MM.1S (cell line): ENCODE measurements at regions not wholly inside any gene's neighbourhood (a gene's known extent, or its start where the extent isn't known, plus 50 kb on each side); places are given as distances from the start of the nearest gene placed in this dataset.

ENCODE experiments used
- EZH2 ChIP-seq: fragments of 300-600 bp; sonication (generic); optimal IDR thresholded peaks from 2 replicates; pipeline ENCODE3; 2017; ENCODE audit warnings: low read depth, mild to moderate bottlenecking, antibody characterized with exemption, low read length, mixed read lengths
- EZH2phosphoT487 ChIP-seq: fragments of 300-600 bp; sonication (generic); IDR thresholded peaks from 2 replicates; pipeline ENCODE4 v1.6.1; 2018; ENCODE audit warnings: antibody characterized with exemption, low read length
- TF ChIP-seq, protein P1 (sequence below): fragments of 300-600 bp; sonication (generic); IDR thresholded peaks from 2 replicates; pipeline ENCODE4 v1.5.1; 2016; ENCODE audit warnings: antibody characterized with exemption, low read length, mixed read lengths

DNA sequence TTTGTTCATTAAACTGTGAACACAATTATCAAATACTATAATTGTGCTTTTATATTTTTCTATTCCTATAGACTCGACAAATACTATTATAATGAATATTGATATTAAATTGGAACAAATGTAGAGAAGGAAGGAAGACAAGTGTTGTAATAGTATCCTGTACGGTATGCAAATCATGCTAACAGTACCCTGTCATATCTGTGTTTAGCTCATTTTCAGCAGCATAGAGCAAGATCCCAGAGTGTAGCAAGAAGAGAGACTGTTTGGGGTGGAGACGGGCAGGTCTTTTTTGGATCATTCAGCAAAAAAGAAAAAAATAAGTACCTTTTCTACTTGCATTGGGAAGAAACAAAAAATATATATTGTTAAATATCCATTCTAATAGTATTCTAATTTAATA is 224.1 kb downstream of the TPRG1 start:
- TF ChIP-seq, protein P1, sequence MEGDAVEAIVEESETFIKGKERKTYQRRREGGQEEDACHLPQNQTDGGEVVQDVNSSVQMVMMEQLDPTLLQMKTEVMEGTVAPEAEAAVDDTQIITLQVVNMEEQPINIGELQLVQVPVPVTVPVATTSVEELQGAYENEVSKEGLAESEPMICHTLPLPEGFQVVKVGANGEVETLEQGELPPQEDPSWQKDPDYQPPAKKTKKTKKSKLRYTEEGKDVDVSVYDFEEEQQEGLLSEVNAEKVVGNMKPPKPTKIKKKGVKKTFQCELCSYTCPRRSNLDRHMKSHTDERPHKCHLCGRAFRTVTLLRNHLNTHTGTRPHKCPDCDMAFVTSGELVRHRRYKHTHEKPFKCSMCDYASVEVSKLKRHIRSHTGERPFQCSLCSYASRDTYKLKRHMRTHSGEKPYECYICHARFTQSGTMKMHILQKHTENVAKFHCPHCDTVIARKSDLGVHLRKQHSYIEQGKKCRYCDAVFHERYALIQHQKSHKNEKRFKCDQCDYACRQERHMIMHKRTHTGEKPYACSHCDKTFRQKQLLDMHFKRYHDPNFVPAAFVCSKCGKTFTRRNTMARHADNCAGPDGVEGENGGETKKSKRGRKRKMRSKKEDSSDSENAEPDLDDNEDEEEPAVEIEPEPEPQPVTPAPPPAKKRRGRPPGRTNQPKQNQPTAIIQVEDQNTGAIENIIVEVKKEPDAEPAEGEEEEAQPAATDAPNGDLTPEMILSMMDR, result no peak
- TF ChIP-seq EZH2phosphoT487 (no peak), EZH2 (no peak)
